Esophagus muscularis mucosa (tissue), 4 donors: ENCODE measurements at regions not wholly inside any gene's neighbourhood (a gene's known extent, or its start where the extent isn't known, plus 50 kb on each side); places are given as distances from the start of the nearest gene placed in this dataset.

ENCODE experiments used
- DNase-seq: peaks from one replicate; pipeline ENCODE4 v3.0.0-alpha.2; 2017; ENCODE audit errors: extremely low spot score
- H3K27ac ChIP-seq, 4 donors: fragments of 200-600 bp; sonication (generic); replicated peaks in 1 of 4; 1 replicate in 3 of 4; 2 replicates in 1 of 4; pipeline ENCODE4 v1.5.1; 2016 to 2019; ENCODE audit warnings: mild to moderate bottlenecking in 1 of 4
- H3K27me3 ChIP-seq, 4 donors: fragments of 200-600 bp; sonication (generic); one replicate each; pipeline versions ENCODE4 v1.5.1 to v1.6.0; 2016 to 2019
- H3K36me3 ChIP-seq, 4 donors: fragments of 200-600 bp; sonication (generic); one replicate each; pipeline ENCODE4 v1.5.1; 2016 to 2019
- H3K4me1 ChIP-seq, 4 donors: fragments of 200-600 bp; sonication (generic); one replicate each; pipeline ENCODE4 v1.5.1; 2016 to 2019
- H3K4me3 ChIP-seq, 4 donors: fragments of 200-600 bp; sonication (generic); 1 replicate in 2 of 4; 2 replicates in 2 of 4; pipeline ENCODE4 v1.5.1; 2016 to 2019; ENCODE audit warnings: mild to moderate bottlenecking in 4 of 4, moderate library complexity in 1 of 4
- H3K9me3 ChIP-seq, 4 donors: fragments of 200-600 bp; sonication (generic); 1 replicate in 3 of 4; 2 replicates in 1 of 4; pipeline ENCODE4 v1.5.1; 2016 to 2019
- EP300 ChIP-seq: sonication (generic); formaldehyde crosslinking; IDR thresholded peaks from one replicate; pipeline ENCODE4 v1.6.1; 2017; ENCODE audit warnings: antibody characterized with exemption
- POLR2A ChIP-seq: fragments of 450-650 bp; IDR thresholded peaks from one replicate; pipeline ENCODE4 v1.6.1; 2017; ENCODE audit warnings: antibody characterized with exemption, moderate library complexity, mild to moderate bottlenecking, low read depth
- POLR2AphosphoS5 ChIP-seq, 2 donors: sonication (generic); formaldehyde crosslinking; IDR thresholded peaks; one replicate each; pipeline ENCODE4 v1.6.1; 2017; ENCODE audit warnings: antibody characterized with exemption in 2 of 2
- WGBS: methylation state at CpG from one replicate; pipeline ENCODE4 v1.1.5; 2018; 5-methylcytosine and 5-hydroxymethylcytosine counted together
- intact Hi-C: fragments of 100-400 bp; cut with DNase I; formaldehyde crosslinking; loops from one replicate; pipeline ENCODE4 v1.15.1; 2023
- TF ChIP-seq, protein P1 (sequence below), 3 experiments: fragments of 200-600 bp in 2 of 3; fragments of 450-650 bp in 1 of 3; sonication (generic) in 2 of 3; IDR thresholded peaks; one replicate each; pipeline ENCODE4 v1.5.1; 2017 to 2019; ENCODE audit warnings: antibody characterized with exemption in 3 of 3, mild to moderate bottlenecking in 2 of 3, moderate library complexity in 1 of 3

DNA sequence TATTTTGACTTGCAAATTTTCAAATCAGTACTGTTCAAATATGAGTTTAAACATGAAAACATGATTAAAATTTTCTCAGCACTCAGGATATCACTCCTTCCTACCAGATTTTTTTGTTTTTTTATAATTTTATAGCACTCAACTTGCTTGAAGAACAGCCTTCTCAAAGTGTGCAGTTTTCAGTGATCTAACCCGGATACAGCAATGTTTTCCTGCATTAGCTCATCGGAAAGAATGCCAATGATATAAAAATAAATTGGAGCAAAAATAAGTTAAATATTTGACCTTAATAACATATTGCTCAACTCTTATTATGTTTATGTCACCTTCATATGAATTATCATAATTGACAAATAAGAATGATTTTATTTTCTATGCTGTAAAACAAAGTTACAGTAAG lies 766.8 kb downstream of the USP25 start:
- no peak for DNase-seq
- H3K36me3 ChIP-seq = no peaks in the 10 kb centered on the region
- WGBS = 67% methylated on average over 2 of the region's 2 CpGs
- intact Hi-C loops = no loop called here
- TF ChIP-seq, protein P1, sequence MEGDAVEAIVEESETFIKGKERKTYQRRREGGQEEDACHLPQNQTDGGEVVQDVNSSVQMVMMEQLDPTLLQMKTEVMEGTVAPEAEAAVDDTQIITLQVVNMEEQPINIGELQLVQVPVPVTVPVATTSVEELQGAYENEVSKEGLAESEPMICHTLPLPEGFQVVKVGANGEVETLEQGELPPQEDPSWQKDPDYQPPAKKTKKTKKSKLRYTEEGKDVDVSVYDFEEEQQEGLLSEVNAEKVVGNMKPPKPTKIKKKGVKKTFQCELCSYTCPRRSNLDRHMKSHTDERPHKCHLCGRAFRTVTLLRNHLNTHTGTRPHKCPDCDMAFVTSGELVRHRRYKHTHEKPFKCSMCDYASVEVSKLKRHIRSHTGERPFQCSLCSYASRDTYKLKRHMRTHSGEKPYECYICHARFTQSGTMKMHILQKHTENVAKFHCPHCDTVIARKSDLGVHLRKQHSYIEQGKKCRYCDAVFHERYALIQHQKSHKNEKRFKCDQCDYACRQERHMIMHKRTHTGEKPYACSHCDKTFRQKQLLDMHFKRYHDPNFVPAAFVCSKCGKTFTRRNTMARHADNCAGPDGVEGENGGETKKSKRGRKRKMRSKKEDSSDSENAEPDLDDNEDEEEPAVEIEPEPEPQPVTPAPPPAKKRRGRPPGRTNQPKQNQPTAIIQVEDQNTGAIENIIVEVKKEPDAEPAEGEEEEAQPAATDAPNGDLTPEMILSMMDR (IDR thresholded peaks at IDR 0.05) = no peak
- TF ChIP-seq EP300 (no peak), POLR2AphosphoS5 (IDR thresholded peaks at IDR 0.05) (no peak), POLR2A (no peak)
- H3K27ac ChIP-seq = no peak overlapping the region
- no peaks in the 10 kb centered on the region for H3K27me3 ChIP-seq
- H3K4me3 ChIP-seq = no peak overlapping the region
- peaks cover 0 to 6% (median 0%) of the 10 kb centered on the region in 4 donors for H3K4me1 ChIP-seq
- H3K9me3 ChIP-seq = no peaks in the 10 kb centered on the region

- no peaks in the 10 kb centered on the region for H3K27me3 ChIP-seq
- no peak for TF ChIP-seq EP300
- TF ChIP-seq, protein P1 (IDR thresholded peaks at IDR 0.05) = no peak
- no peak for TF ChIP-seq POLR2AphosphoS5 (IDR thresholded peaks at IDR 0.05)
- no peak for TF ChIP-seq POLR2A
- H3K4me1 ChIP-seq = no peaks in the 10 kb centered on the region
- 87% methylated on average over 2 of the region's 2 CpGs for WGBS
- H3K36me3 ChIP-seq = no peaks in the 10 kb centered on the region
- no peak overlapping the region for H3K27ac ChIP-seq
- intact Hi-C loops = no loop called here
- no peaks in the 10 kb centered on the region for H3K9me3 ChIP-seq
- no peak for DNase-seq
- H3K4me3 ChIP-seq = no peak overlapping the region
Measured at GRCh38 chr21:16500271-16500670, 770.5 kb downstream of the USP25 start.

DNA sequence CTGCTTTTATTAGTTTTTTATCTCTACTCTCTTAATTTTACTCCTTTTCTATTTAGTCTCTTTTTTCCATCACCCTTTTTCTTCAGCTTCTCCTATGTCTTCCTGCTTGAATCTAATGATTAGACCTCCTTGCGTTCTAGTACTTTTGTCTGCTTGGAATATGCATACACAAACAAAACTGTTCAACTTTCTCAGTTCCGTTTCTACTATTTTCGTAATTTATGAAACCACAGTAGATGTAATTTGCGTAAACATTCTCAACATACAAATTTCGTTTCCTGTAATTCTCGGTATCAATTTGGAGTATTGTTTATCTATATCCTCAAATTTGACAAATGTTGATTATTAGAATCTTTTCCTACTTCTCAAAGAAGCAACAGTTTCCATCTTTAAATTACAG lies 772.5 kb downstream of the USP25 start:
- H3K4me1 ChIP-seq = peaks cover 0 to 3% (median 0%) of the 10 kb centered on the region in 4 donors
- intact Hi-C loops = no loop called here
- H3K9me3 ChIP-seq = no peaks in the 10 kb centered on the region
- H3K27me3 ChIP-seq = no peaks in the 10 kb centered on the region
- WGBS = 91% methylated on average over 6 of the region's 6 CpGs
- no peak overlapping the region for H3K27ac ChIP-seq
- no peak overlapping the region for H3K4me3 ChIP-seq
- DNase-seq = no peak
- TF ChIP-seq EP300 (no peak), POLR2A (no peak), POLR2AphosphoS5 (IDR thresholded peaks at IDR 0.05) (no peak)
- TF ChIP-seq, protein P1 (IDR thresholded peaks at IDR 0.05) = no peak
- no peaks in the 10 kb centered on the region for H3K36me3 ChIP-seq

- intact Hi-C loops = no loop called here
- H3K27ac ChIP-seq = no peak overlapping the region
- no peaks in the 10 kb centered on the region for H3K9me3 ChIP-seq
- no peaks in the 10 kb centered on the region for H3K27me3 ChIP-seq
- TF ChIP-seq POLR2AphosphoS5 (IDR thresholded peaks at IDR 0.05) = no peak
- TF ChIP-seq EP300 = no peak
- no peak for TF ChIP-seq POLR2A
- TF ChIP-seq, protein P1 (IDR thresholded peaks at IDR 0.05) = no peak
- H3K4me3 ChIP-seq = no peak overlapping the region
- no peaks in the 10 kb centered on the region for H3K36me3 ChIP-seq
- 90% methylated on average over 2 of the region's 2 CpGs for WGBS
- no peak for DNase-seq
- H3K4me1 ChIP-seq = peaks cover 0 to 3% (median 0%) of the 10 kb centered on the region in 4 donors
Measured at GRCh38 chr21:16502897-16503296, 773.1 kb downstream of the USP25 start.

- H3K36me3 ChIP-seq = no peaks in the 10 kb centered on the region
- no peak for DNase-seq
- no peaks in the 10 kb centered on the region for H3K9me3 ChIP-seq
- intact Hi-C loops = no loop called here
- peaks cover 0 to 3% (median 0%) of the 10 kb centered on the region in 4 donors for H3K4me1 ChIP-seq
- H3K27me3 ChIP-seq = no peaks in the 10 kb centered on the region
- TF ChIP-seq POLR2A (no peak), POLR2AphosphoS5 (IDR thresholded peaks at IDR 0.05) (no peak), EP300 (no peak)
- TF ChIP-seq, protein P1 (IDR thresholded peaks at IDR 0.05) = no peak
- H3K27ac ChIP-seq = no peak overlapping the region
- no peak overlapping the region for H3K4me3 ChIP-seq
- WGBS = 54% methylated on average over 2 of the region's 2 CpGs
Measured at GRCh38 chr21:16504281-16504680, 774.5 kb downstream of the USP25 start.
